ENCODE measurements at regions not wholly inside any gene's neighbourhood (a gene's known extent, or its start where the extent isn't known, plus 50 kb on each side); places are given as distances from the start of the nearest gene placed in this dataset.

DNA sequence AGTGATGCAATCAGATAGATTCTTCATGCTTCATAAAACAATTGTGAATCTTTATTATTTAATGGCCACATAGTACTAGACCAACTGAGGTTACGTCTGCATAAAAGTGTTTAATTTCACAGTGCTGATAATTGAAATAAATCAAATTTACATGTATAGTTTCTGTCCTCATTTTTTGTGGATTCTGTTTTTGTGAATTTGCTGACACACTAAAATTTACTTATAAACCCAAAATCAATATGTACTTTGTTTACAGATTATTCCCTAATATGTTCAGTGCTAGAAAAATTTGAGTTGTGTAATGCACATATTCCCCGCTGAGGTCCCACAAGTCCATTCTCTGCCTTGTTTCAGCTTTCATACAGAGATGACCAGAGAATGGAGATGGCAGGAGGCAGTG, 759.8 kb downstream of the CENPC start:
- no peak for TF ChIP-seq EP300 (IDR thresholded peaks at IDR 0.05)
- TF ChIP-seq POLR2A (IDR thresholded peaks at IDR 0.05): no peak
- TF ChIP-seq, protein P1, sequence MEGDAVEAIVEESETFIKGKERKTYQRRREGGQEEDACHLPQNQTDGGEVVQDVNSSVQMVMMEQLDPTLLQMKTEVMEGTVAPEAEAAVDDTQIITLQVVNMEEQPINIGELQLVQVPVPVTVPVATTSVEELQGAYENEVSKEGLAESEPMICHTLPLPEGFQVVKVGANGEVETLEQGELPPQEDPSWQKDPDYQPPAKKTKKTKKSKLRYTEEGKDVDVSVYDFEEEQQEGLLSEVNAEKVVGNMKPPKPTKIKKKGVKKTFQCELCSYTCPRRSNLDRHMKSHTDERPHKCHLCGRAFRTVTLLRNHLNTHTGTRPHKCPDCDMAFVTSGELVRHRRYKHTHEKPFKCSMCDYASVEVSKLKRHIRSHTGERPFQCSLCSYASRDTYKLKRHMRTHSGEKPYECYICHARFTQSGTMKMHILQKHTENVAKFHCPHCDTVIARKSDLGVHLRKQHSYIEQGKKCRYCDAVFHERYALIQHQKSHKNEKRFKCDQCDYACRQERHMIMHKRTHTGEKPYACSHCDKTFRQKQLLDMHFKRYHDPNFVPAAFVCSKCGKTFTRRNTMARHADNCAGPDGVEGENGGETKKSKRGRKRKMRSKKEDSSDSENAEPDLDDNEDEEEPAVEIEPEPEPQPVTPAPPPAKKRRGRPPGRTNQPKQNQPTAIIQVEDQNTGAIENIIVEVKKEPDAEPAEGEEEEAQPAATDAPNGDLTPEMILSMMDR (IDR thresholded peaks at IDR 0.05): no peak
